Osteoblast (primary cell): ENCODE measurements at regions not wholly inside any gene's neighbourhood (a gene's known extent, or its start where the extent isn't known, plus 50 kb on each side); places are given as distances from the start of the nearest gene placed in this dataset.
"Not testable (repeated sequence)": the region's sequence is repeated elsewhere in the genome, so short reads cannot be mapped to it uniquely, and the experiment has no call there.

Experiments used
- DNase-seq: peaks from one replicate; pipeline ENCODE4 v3.0.0; 2011; ENCODE audit warnings: low spot score, mixed read lengths; ENCODE audit not compliant: insufficient read length; ENCODE audit errors: missing footprints
- H2AFZ ChIP-seq: 2 replicates; pipeline ENCODE4 v1.6.0; 2011; ENCODE audit warnings: mild to moderate bottlenecking, low read length
- H3K27ac ChIP-seq: 2 replicates; pipeline ENCODE4 v1.5.1; 2011; ENCODE audit warnings: mild to moderate bottlenecking, low read depth, low read length, moderate library complexity
- H3K27me3 ChIP-seq: 2 replicates; pipeline ENCODE4 v1.6.0; 2012; ENCODE audit warnings: mild to moderate bottlenecking, control low read depth, inconsistent platforms, low read length, moderate library complexity; ENCODE audit not compliant: insufficient read depth
- H3K36me3 ChIP-seq: 2 replicates; pipeline ENCODE4 v1.5.1; 2011; ENCODE audit warnings: mild to moderate bottlenecking, low read length, control low read depth, moderate library complexity; ENCODE audit not compliant: insufficient read depth
- H3K4me1 ChIP-seq: 2 replicates; pipeline ENCODE4 v1.5.1; 2011; ENCODE audit warnings: mild to moderate bottlenecking, low read length, control low read depth, moderate library complexity; ENCODE audit not compliant: insufficient read depth
- H3K4me2 ChIP-seq: 2 replicates; pipeline ENCODE4 v1.6.0; 2011; ENCODE audit warnings: mild to moderate bottlenecking, low read length; ENCODE audit not compliant: insufficient read depth
- H3K4me3 ChIP-seq: fragments of 200-600 bp; sonication (generic); 3 replicates; pipeline ENCODE4 v1.5.1; 2012; ENCODE audit warnings: mild to moderate bottlenecking, low read length, inconsistent platforms; ENCODE audit not compliant: insufficient read depth
- H3K79me2 ChIP-seq: 2 replicates; pipeline ENCODE4 v1.6.0; 2012; ENCODE audit warnings: mild to moderate bottlenecking, low read length, control low read depth, inconsistent platforms; ENCODE audit not compliant: insufficient read depth
- H3K9me3 ChIP-seq: 2 replicates; pipeline ENCODE4 v1.5.1; 2011; ENCODE audit warnings: low read depth, low read length, control low read depth
- H4K20me1 ChIP-seq: 2 replicates; pipeline ENCODE4 v1.6.0; 2012; ENCODE audit warnings: mild to moderate bottlenecking, low read length, control low read depth; ENCODE audit not compliant: insufficient read depth
- CTCF ChIP-seq: IDR thresholded peaks from 2 replicates; pipeline ENCODE4 v1.5.1; 2011; ENCODE audit warnings: mild to moderate bottlenecking, low read depth, low read length, moderate library complexity; ENCODE audit errors: extremely low read depth

- no peak overlapping the region for H3K4me3 ChIP-seq
- no peaks in the 10 kb centered on the region for H3K27me3 ChIP-seq
- no peaks in the 10 kb centered on the region for H3K9me3 ChIP-seq
- H3K27ac ChIP-seq, result no peak overlapping the region
- no peak for TF ChIP-seq CTCF
- H3K4me1 ChIP-seq, result no peaks in the 10 kb centered on the region
- H4K20me1 ChIP-seq, result no peaks in the 10 kb centered on the region
- H3K36me3 ChIP-seq, result no peaks in the 10 kb centered on the region
- no peak for DNase-seq
- H3K79me2 ChIP-seq, result no peaks in the 10 kb centered on the region
- H2AFZ ChIP-seq, result no peak overlapping the region
- no peak overlapping the region for H3K4me2 ChIP-seq
Observed at GRCh38 chr6:84853901-84854300, 89.5 kb upstream of the TBX18 start.

GRCh38 chr6:84848960-84849359 lies 84.6 kb upstream of the TBX18 start:
- H3K27ac ChIP-seq, result no peak overlapping the region
- H3K79me2 ChIP-seq, result no peaks in the 10 kb centered on the region
- no peaks in the 10 kb centered on the region for H3K36me3 ChIP-seq
- no peak overlapping the region for H2AFZ ChIP-seq
- no peak for TF ChIP-seq CTCF
- H4K20me1 ChIP-seq, result no peaks in the 10 kb centered on the region
- no peak overlapping the region for H3K4me2 ChIP-seq
- H3K9me3 ChIP-seq, result no peaks in the 10 kb centered on the region
- no peak overlapping the region for H3K4me3 ChIP-seq
- no peaks in the 10 kb centered on the region for H3K27me3 ChIP-seq
- DNase-seq, result no peak
- peaks cover 5% of the 10 kb centered on the region for H3K4me1 ChIP-seq

- Histone ChIP-seq H3K4me3 (no peak overlapping the region), H3K27ac (no peak overlapping the region), H3K36me3 (no peaks in the 10 kb centered on the region), H3K4me1 (peaks cover 5% of the 10 kb centered on the region), H4K20me1 (no peaks in the 10 kb centered on the region), H3K9me3 (no peaks in the 10 kb centered on the region), H2AFZ (no peak overlapping the region), H3K27me3 (no peaks in the 10 kb centered on the region), H3K79me2 (no peaks in the 10 kb centered on the region), H3K4me2 (no peak overlapping the region)
- TF ChIP-seq CTCF, result no peak
- DNase-seq, result peak; percentile 88
Observed at GRCh38 chr6:84847390-84848160, 83.2 kb upstream of the TBX18 start.

GRCh38 chr6:84842525-84843166 lies 78.2 kb upstream of the TBX18 start:
- no peak for TF ChIP-seq CTCF
- no peak overlapping the region for H3K27ac ChIP-seq
- no peaks in the 10 kb centered on the region for H3K27me3 ChIP-seq
- no peaks in the 10 kb centered on the region for H3K79me2 ChIP-seq
- H3K9me3 ChIP-seq, result no peaks in the 10 kb centered on the region
- no peak overlapping the region for H2AFZ ChIP-seq
- no peak overlapping the region for H3K4me2 ChIP-seq
- no peaks in the 10 kb centered on the region for H4K20me1 ChIP-seq
- no peak for DNase-seq
- no peaks in the 10 kb centered on the region for H3K36me3 ChIP-seq
- no peak overlapping the region for H3K4me3 ChIP-seq
- peaks cover 3% of the 10 kb centered on the region for H3K4me1 ChIP-seq

GRCh38 chr6:84837068-84837866 lies 72.9 kb upstream of the TBX18 start:
- DNase-seq, H3K27me3 ChIP-seq, H3K36me3 ChIP-seq, H3K4me3 ChIP-seq, H2AFZ ChIP-seq, H3K27ac ChIP-seq, H3K79me2 ChIP-seq, H3K4me1 ChIP-seq, H3K9me3 ChIP-seq, H4K20me1 ChIP-seq, H3K4me2 ChIP-seq: not testable (repeated sequence)
